Panc1 (cell line): ENCODE measurements at regions not wholly inside any gene's neighbourhood (a gene's known extent, or its start where the extent isn't known, plus 50 kb on each side); places are given as distances from the start of the nearest gene placed in this dataset.

Experiments used
- ATAC-seq: fragments of 200-7000 bp; cut with Tn5 transposase; 2 replicates; pipeline ENCODE4 v1.9.1; 2020; ENCODE audit warnings: mild to moderate bottlenecking, moderate library complexity
- BruUV-seq: library from RNA; stranded (reverse); fragments of 400-500 nt; replicated peaks from 2 replicates; lab custom pipeline; 2021; lab: Mats Ljungman, UMichigan
- CTCF ChIA-PET: fragments of 300-600 bp; sonication (Branson Sonifier 250); formaldehyde crosslinking; loops from one replicate; lab custom pipeline; 2022; ENCODE audit warnings: antibody characterized with exemption; lab: Charles Lee
- POLR2A ChIA-PET: fragments of 300-600 bp; sonication (Branson Sonifier 250); formaldehyde crosslinking; loops from one replicate; lab custom pipeline; 2022; ENCODE audit warnings: antibody characterized with exemption; lab: Charles Lee
- DNase-seq: peaks from one replicate; pipeline ENCODE4 v3.0.0-alpha.2; 2010; ENCODE audit warnings: low read depth, low spot score
- H3K27ac ChIP-seq: 2 replicates; pipeline ENCODE4 v1.5.1; 2011; ENCODE audit warnings: mild to moderate bottlenecking, low read length, inconsistent platforms
- H3K27me3 ChIP-seq: fragments of 200-500 bp; sonication (Bioruptor generic); 2 replicates; pipeline ENCODE4 v1.6.0; 2014; ENCODE audit warnings: low read length, inconsistent platforms; ENCODE audit not compliant: control insufficient read depth, insufficient read depth
- H3K36me3 ChIP-seq: fragments of 200-500 bp; sonication (Bioruptor generic); 2 replicates; pipeline ENCODE4 v1.5.1; 2014; ENCODE audit warnings: inconsistent platforms, mild to moderate bottlenecking, low read length, moderate library complexity; ENCODE audit not compliant: control insufficient read depth, insufficient read depth
- H3K4me1 ChIP-seq: 2 replicates; pipeline ENCODE4 v1.5.1; 2011; ENCODE audit warnings: inconsistent platforms, mild to moderate bottlenecking, low read length, moderate library complexity; ENCODE audit not compliant: control insufficient read depth, insufficient read depth
- H3K4me3 ChIP-seq, 2 experiments: 2 replicates each; pipeline ENCODE4 v1.5.1; 2011 to 2012; ENCODE audit warnings: low read depth in 2 of 2, low read length in 2 of 2, mild to moderate bottlenecking in 2 of 2, inconsistent platforms in 1 of 2, moderate library complexity in 1 of 2
- H3K9me3 ChIP-seq: fragments of 200-500 bp; sonication (Bioruptor generic); 2 replicates; pipeline ENCODE4 v1.5.1; 2014; ENCODE audit warnings: low read depth, mild to moderate bottlenecking, inconsistent platforms, low read length, moderate library complexity; ENCODE audit not compliant: control insufficient read depth, insufficient read depth
- POLR2AphosphoS5 ChIP-seq: IDR thresholded peaks from 2 replicates; pipeline ENCODE4 v1.6.1; 2012; ENCODE audit warnings: mild to moderate bottlenecking, low read depth, low read length, moderate library complexity
- SIN3A ChIP-seq: IDR thresholded peaks from 2 replicates; pipeline ENCODE4 v1.6.1; 2012; ENCODE audit warnings: low read depth, mild to moderate bottlenecking, low read length, moderate library complexity, borderline replicate concordance; ENCODE audit not compliant: insufficient read depth
- TCF7L2 ChIP-seq: IDR thresholded peaks from 2 replicates; pipeline ENCODE4 v1.6.1; 2011; ENCODE audit warnings: mild to moderate bottlenecking, low read depth, low read length, inconsistent platforms
- in situ Hi-C: cut with HindIII; loops from 2 replicates; pipeline ENCODE4 v1.10.0; 2016; ENCODE audit warnings: low sequenced_read_pairs, low pct_unique_long_range_greater_than_20kb
- intact Hi-C: fragments of 100-400 bp; cut with micrococcal nuclease; formaldehyde crosslinking; loops from one replicate; pipeline ENCODE4 v1.10.0; 2022; ENCODE audit not compliant: unreplicated experiment
- TF ChIP-seq, protein P1 (sequence below), 2 experiments: IDR thresholded peaks; 2 replicates each; pipeline ENCODE4 v1.6.1; 2011 to 2012; ENCODE audit warnings: low read depth in 2 of 2, control low read depth in 1 of 2, low read length in 1 of 2, mild to moderate bottlenecking in 1 of 2, moderate library complexity in 1 of 2; ENCODE audit not compliant: insufficient read depth in 1 of 2
- TF ChIP-seq, protein P2 (sequence below): fragments of 450-650 bp; IDR thresholded peaks from 2 replicates; pipeline ENCODE4 v1.5.1; 2017; ENCODE audit warnings: mild to moderate bottlenecking

DNA sequence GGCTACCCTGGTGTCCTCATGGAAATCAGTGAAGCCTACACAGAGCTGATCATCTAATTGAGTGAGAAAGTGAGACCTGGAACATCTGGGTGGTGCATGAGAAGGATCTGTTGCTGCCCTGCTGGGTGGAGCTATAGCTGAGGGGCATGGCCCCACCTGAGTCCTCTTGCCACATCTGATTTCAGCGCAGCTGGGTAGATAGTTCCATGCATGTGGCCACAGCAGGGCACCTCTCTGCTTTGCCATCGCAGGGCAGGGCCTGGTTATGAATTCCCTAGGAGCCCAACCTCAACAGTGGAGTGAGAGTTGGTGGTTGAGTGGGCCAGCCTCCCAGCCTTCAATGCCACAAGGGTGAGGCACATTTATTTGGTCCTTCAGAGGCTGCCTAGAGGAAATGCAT, 407.8 kb downstream of the BCL11B start:
- no peak for TF ChIP-seq POLR2AphosphoS5
- BruUV-seq: no TSS peak
- DNase-seq (no peak), ATAC-seq (no peak)
- Histone ChIP-seq H3K9me3 (no peaks in the 10 kb centered on the region), H3K27me3 (no peaks in the 10 kb centered on the region), H3K4me1 (no peaks in the 10 kb centered on the region), H3K27ac (no peak overlapping the region), H3K36me3 (no peaks in the 10 kb centered on the region), H3K4me3 (no peak overlapping the region)
- intact Hi-C loops (no loop called here), in situ Hi-C loops (no loop called here)
- ChIA-PET POLR2A (no interaction called here), CTCF (no interaction called here)

DNA sequence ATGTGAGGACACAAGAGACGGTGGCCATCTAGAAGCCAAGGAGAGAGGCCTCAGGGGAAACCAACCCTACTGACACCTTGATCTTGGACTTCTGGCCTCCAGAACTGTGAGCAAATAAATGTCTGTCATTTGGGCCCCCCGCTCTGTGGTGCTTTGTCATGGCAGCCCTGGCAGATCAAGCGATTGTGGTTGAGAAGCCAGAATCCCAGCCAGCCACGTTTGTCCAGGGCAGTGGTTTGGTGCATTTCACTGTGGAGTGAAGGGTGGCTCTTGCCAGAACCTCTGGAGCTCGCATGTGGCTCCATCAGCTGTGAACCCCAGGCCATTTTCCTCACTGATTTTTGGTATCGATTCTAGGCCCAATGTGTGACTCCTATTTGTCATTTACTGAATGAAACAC, 404.9 kb downstream of the BCL11B start:
- H3K27me3 ChIP-seq: no peaks in the 10 kb centered on the region
- ATAC-seq (no peak), DNase-seq (no peak)
- ChIA-PET CTCF (no interaction called here), POLR2A (no interaction called here)
- H3K4me1 ChIP-seq: no peaks in the 10 kb centered on the region
- H3K4me3 ChIP-seq: no peak overlapping the region
- BruUV-seq: no TSS peak
- in situ Hi-C loops: no loop called here
- H3K9me3 ChIP-seq: no peaks in the 10 kb centered on the region
- no peaks in the 10 kb centered on the region for H3K36me3 ChIP-seq
- intact Hi-C loops: no loop called here
- TF ChIP-seq POLR2AphosphoS5 (no peak), TCF7L2 (no peak), SIN3A (no peak)
- TF ChIP-seq, protein P1, sequence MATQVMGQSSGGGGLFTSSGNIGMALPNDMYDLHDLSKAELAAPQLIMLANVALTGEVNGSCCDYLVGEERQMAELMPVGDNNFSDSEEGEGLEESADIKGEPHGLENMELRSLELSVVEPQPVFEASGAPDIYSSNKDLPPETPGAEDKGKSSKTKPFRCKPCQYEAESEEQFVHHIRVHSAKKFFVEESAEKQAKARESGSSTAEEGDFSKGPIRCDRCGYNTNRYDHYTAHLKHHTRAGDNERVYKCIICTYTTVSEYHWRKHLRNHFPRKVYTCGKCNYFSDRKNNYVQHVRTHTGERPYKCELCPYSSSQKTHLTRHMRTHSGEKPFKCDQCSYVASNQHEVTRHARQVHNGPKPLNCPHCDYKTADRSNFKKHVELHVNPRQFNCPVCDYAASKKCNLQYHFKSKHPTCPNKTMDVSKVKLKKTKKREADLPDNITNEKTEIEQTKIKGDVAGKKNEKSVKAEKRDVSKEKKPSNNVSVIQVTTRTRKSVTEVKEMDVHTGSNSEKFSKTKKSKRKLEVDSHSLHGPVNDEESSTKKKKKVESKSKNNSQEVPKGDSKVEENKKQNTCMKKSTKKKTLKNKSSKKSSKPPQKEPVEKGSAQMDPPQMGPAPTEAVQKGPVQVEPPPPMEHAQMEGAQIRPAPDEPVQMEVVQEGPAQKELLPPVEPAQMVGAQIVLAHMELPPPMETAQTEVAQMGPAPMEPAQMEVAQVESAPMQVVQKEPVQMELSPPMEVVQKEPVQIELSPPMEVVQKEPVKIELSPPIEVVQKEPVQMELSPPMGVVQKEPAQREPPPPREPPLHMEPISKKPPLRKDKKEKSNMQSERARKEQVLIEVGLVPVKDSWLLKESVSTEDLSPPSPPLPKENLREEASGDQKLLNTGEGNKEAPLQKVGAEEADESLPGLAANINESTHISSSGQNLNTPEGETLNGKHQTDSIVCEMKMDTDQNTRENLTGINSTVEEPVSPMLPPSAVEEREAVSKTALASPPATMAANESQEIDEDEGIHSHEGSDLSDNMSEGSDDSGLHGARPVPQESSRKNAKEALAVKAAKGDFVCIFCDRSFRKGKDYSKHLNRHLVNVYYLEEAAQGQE (IDR thresholded peaks at IDR 0.05; ENCODE audit: insufficient read depth in 1 of 2, low read depth in 2 of 2, low read length in 1 of 2): no peak
- TF ChIP-seq, protein P2, sequence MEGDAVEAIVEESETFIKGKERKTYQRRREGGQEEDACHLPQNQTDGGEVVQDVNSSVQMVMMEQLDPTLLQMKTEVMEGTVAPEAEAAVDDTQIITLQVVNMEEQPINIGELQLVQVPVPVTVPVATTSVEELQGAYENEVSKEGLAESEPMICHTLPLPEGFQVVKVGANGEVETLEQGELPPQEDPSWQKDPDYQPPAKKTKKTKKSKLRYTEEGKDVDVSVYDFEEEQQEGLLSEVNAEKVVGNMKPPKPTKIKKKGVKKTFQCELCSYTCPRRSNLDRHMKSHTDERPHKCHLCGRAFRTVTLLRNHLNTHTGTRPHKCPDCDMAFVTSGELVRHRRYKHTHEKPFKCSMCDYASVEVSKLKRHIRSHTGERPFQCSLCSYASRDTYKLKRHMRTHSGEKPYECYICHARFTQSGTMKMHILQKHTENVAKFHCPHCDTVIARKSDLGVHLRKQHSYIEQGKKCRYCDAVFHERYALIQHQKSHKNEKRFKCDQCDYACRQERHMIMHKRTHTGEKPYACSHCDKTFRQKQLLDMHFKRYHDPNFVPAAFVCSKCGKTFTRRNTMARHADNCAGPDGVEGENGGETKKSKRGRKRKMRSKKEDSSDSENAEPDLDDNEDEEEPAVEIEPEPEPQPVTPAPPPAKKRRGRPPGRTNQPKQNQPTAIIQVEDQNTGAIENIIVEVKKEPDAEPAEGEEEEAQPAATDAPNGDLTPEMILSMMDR: no peak
- H3K27ac ChIP-seq: no peak overlapping the region

DNA sequence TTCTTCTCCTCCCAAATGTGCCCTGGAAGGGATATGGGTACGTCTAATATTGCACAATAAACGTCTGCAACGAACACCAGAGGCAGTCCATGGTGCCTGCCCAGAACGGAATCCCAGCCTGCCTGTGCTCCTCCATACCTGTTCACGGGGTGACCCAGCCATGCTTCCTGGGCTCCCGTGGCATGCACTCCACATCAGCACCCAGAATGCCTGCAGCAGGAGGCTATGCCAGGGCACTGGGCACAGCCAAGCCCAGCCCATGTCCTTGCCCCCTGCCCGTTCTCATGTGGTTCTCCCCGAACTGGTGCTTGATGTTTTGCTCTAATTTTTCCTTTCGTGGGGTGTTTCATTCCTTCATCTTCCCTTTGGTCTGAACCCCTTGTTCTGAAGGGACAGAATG, 404.3 kb downstream of the BCL11B start:
- intact Hi-C loops (no loop called here), in situ Hi-C loops (no loop called here)
- Histone ChIP-seq H3K4me1 (no peaks in the 10 kb centered on the region), H3K9me3 (no peaks in the 10 kb centered on the region), H3K36me3 (no peaks in the 10 kb centered on the region), H3K27ac (no peak overlapping the region), H3K27me3 (no peaks in the 10 kb centered on the region), H3K4me3 (no peak overlapping the region)
- CTCF ChIA-PET: no interaction called here
- POLR2A ChIA-PET: no interaction called here
- no peak for ATAC-seq
- no TSS peak for BruUV-seq
- no peak for DNase-seq
- TF ChIP-seq SIN3A (no peak), POLR2AphosphoS5 (no peak)
- TF ChIP-seq, protein P2: no peak
